OCI-LY3 (cell line): ENCODE measurements at regions not wholly inside any gene's neighbourhood (a gene's known extent, or its start where the extent isn't known, plus 50 kb on each side); places are given as distances from the start of the nearest gene placed in this dataset.

Experiments
- CTCF ChIP-seq: fragments of 200-600, 300-600 bp; sonication (generic); IDR thresholded peaks from 2 replicates; pipeline ENCODE4 v1.5.1; 2014; ENCODE audit warnings: antibody characterized with exemption, low read length, low read depth
- EZH2phosphoT487 ChIP-seq: fragments of 200-600 bp; shearing (Covaris generic); IDR thresholded peaks from 2 replicates; pipeline ENCODE4 v1.6.1; 2018; ENCODE audit warnings: antibody characterized with exemption, mixed run types, low read depth

DNA sequence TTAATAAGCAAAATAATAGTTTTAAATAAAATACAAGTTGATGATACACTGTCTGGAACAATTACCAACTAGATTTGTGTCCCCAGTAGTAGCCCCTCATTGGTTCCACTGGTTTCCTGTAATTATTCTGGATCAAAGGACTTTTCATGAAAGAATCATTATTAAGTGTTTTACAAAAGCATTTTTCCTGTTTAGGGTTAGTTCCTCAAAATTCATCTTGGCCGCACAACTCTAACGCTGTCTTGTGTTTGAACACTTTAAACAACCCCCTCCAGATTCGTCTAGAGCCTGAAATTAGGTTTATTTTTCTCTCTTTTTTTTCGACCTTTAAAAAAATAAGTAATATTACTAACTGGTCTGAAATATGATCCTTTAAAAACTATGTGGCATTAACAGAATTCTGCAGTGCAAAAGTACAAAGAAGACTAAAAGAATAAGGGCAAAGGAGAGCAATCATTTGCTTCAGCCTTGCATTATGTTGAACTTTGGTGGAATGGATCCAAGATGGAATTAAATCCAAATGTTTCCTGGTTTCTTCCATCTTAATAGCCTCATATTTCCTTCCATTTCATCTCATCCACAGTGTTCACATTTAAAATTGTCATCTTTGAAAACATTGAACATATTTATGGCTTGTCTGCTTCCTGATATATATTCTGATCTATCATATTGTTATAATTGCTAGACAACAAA, 678.4 kb downstream of the IRS1 start:
- TF ChIP-seq EZH2phosphoT487 (no peak), CTCF (no peak)
